ENCODE measurements at regions not wholly inside any gene's neighbourhood (a gene's known extent, or its start where the extent isn't known, plus 50 kb on each side); places are given as distances from the start of the nearest gene placed in this dataset.

DNA sequence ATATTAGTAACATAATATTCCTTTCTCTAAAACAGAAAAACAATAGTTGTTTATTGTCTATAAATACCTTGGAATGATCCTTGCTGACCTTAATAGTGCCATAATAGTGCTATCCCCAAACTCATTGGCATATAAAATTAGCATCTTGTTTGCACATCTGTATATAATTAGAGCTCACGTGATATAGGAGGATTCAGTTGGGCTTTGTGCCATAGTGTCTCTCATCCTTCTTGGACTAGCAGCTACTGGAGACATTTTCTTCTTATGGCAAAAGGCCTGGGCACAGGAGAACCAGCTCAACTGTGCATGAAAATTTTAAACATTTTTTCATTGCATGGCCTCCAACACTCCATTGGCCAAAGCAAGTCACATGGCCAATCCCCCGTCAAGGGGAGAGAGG is 342.5 kb downstream of the SPATA31D1 start:
- ChIA-PET POLR2A (interaction anchor here (0.9 kb wide), 1 partner anchor 26 kb away, joined by 4 read pairs; no protein-coding TSS in a partner anchor), CTCF (no interaction called here)
- H3K4me3 ChIP-seq (ENCODE audit: low read depth, low read length): no peak overlapping the region
- no peak for DNase-seq (ENCODE audit: low read depth, low spot score)
- no peak for TF ChIP-seq CTCF (IDR thresholded peaks at IDR 0.05; ENCODE audit: insufficient read depth, low read length, missing control alignments)

- ChIA-PET CTCF (interaction anchor here (0.8 to 0.9 kb wide), 2 partner anchors 9 to 314 kb away, joined by 3 read pairs; no protein-coding TSS in a partner anchor), POLR2A (interaction anchor here (0.9 kb wide), 1 partner anchor 24 kb away, joined by 4 read pairs; no protein-coding TSS in a partner anchor)
- TF ChIP-seq CTCF (IDR thresholded peaks at IDR 0.05; ENCODE audit: insufficient read depth, low read length, missing control alignments): no peak
Measured at GRCh38 chr9:82332018-82332773, 343.6 kb downstream of the SPATA31D1 start.

GRCh38 chr9:82332774-82333152 is 344.2 kb downstream of the SPATA31D1 start:
- ChIA-PET POLR2A (no interaction called here), CTCF (interaction anchor here (0.9 kb wide), 1 partner anchor 10 kb away, joined by 3 read pairs; no protein-coding TSS in a partner anchor)
- no peak for TF ChIP-seq CTCF (IDR thresholded peaks at IDR 0.05; ENCODE audit: insufficient read depth, low read length, missing control alignments)
- H3K4me3 ChIP-seq (ENCODE audit: low read depth, low read length): no peak overlapping the region
- DNase-seq (ENCODE audit: low read depth, low spot score): no peak

More at GRCh38 chr9:82332018-82332773, 343.6 kb downstream of the SPATA31D1 start:
- no peak overlapping the region for H3K4me3 ChIP-seq (ENCODE audit: low read depth, low read length)
- peak; percentile 66 for DNase-seq (ENCODE audit: low read depth, low spot score)

DNA sequence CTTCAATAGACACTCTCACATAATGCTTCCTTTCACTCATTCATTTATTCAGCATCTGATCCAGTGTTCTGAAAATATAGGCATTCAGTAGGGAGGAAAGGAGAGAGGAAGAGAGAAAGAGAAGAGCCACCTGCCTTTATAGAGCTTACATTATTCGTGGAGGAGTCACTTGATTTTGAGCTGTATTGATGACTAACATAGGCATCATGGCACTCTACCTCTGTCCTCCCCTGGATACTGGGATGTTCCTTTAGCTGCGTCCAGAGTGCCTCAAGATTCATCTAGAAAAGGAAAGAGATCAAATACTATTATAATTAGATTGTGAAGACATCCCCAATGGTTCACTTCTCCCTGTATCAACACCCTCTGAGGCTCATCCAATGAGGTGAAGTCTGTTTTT is 345.1 kb downstream of the SPATA31D1 start:
- no peak overlapping the region for H3K4me3 ChIP-seq (ENCODE audit: low read depth, low read length)
- TF ChIP-seq CTCF (IDR thresholded peaks at IDR 0.05; ENCODE audit: insufficient read depth, low read length, missing control alignments): no peak
- CTCF ChIA-PET: interaction anchor here (1.2 kb wide), 1 partner anchor 18 kb away, joined by 3 read pairs; no protein-coding TSS in a partner anchor
- no peak for DNase-seq (ENCODE audit: low read depth, low spot score)
- POLR2A ChIA-PET: interaction anchor here (0.5 kb wide), 1 partner anchor 15 kb away, joined by 3 read pairs; no protein-coding TSS in a partner anchor

GRCh38 chr9:82334286-82334685 is 345.7 kb downstream of the SPATA31D1 start:
- CTCF ChIA-PET: interaction anchor here (1.2 kb wide), 1 partner anchor 17 kb away, joined by 3 read pairs; no protein-coding TSS in a partner anchor
- no peak for TF ChIP-seq CTCF (IDR thresholded peaks at IDR 0.05; ENCODE audit: insufficient read depth, low read length, missing control alignments)
- POLR2A ChIA-PET: no interaction called here
- DNase-seq (ENCODE audit: low read depth, low spot score): peak; percentile 26
- no peak overlapping the region for H3K4me3 ChIP-seq (ENCODE audit: low read depth, low read length)

DNA sequence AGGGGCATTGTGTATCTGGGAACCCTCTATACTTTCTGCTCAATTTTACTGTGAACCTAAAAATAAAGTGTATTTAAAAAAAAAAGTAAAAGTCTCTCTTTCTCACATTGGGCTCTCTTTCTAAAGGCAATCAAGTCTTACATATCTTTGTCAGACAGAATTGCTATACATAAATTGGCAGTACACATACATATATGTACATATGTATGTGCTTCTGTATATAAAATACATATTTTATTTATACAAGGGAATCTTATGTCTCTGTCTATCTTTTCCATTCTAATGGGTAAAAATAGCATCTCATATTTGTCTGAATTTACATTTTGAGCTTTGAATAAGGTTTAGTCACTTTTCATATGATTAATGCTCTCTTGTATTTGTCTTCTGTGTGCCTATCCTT is 348.8 kb downstream of the SPATA31D1 start:
- POLR2A ChIA-PET: no interaction called here
- CTCF ChIA-PET: no interaction called here
- no peak overlapping the region for H3K4me3 ChIP-seq (ENCODE audit: low read depth, low read length)
- DNase-seq (ENCODE audit: low read depth, low spot score): no peak
- TF ChIP-seq CTCF (IDR thresholded peaks at IDR 0.05; ENCODE audit: insufficient read depth, low read length, missing control alignments): no peak
